Activated CD4-positive, alpha-beta T cell treated with anti-CD3 and anti-CD28 coated beads, Interleukin-2, amount 10 ng/mL, durations not matched to agents 24 days and 14 days (primary cell): ENCODE measurements at regions not wholly inside any gene's neighbourhood (a gene's known extent, or its start where the extent isn't known, plus 50 kb on each side); places are given as distances from the start of the nearest gene placed in this dataset.

Source experiments
- DNase-seq: peaks from one replicate; pipeline ENCODE4 v3.0.0; 2022
- H3K27ac Mint-ChIP-seq: one replicate; pipeline ENCODE4 v1.8.0; 2022; ENCODE audit warnings: mild to moderate bottlenecking, mixed read lengths
- H3K27me3 Mint-ChIP-seq: one replicate; pipeline ENCODE4 v1.8.0; 2022; ENCODE audit warnings: mixed read lengths
- H3K36me3 Mint-ChIP-seq: one replicate; pipeline ENCODE4 v1.8.0; 2022; ENCODE audit warnings: low read depth, mild to moderate bottlenecking, mixed read lengths
- H3K4me1 Mint-ChIP-seq: one replicate; pipeline ENCODE4 v1.8.0; 2021; ENCODE audit warnings: mixed read lengths
- H3K4me3 Mint-ChIP-seq: one replicate; pipeline ENCODE4 v1.8.0; 2022; ENCODE audit warnings: mild to moderate bottlenecking, moderate library complexity, mixed read lengths
- H3K9me3 Mint-ChIP-seq: one replicate; pipeline ENCODE4 v1.8.0; 2021; ENCODE audit warnings: mixed read lengths
- intact Hi-C: fragments of 100-400 bp; cut with micrococcal nuclease; formaldehyde crosslinking; loops from one replicate; pipeline ENCODE4 v1.15.1; 2023

DNA sequence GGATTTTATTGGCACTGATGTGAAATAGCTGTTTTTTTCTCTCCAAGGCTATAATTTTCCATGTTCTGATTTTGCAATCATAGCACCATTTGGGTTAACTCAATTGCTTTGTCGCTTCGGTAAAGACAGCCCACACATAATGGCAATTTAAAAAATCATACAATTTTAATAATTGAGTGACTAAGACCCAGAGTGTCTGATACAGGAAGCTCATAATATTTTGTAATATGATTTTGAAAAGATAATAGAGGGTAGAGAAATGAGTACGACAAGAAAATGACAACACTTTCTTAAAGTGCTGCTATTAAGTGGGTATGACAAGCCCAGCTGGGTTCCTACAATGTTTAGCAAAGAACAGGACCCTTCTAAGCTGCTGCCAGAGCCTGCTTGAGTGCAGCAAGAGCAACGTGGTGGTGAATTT is 439.1 kb downstream of the METTL15 start:
- Mint-ChIP-seq H3K27me3 (no peaks in the 10 kb centered on the region), H3K9me3 (peaks cover 4% of the 10 kb centered on the region), H3K4me3 (no peak overlapping the region), H3K36me3 (no peaks in the 10 kb centered on the region), H3K27ac (no peak overlapping the region), H3K4me1 (no peaks in the 10 kb centered on the region)
- intact Hi-C loops = no loop called here
- DNase-seq = no peak

GRCh38 chr11:28545536-28545935 is 437.3 kb downstream of the METTL15 start:
- H3K9me3 Mint-ChIP-seq = peaks cover 4% of the 10 kb centered on the region
- no peaks in the 10 kb centered on the region for H3K36me3 Mint-ChIP-seq
- intact Hi-C loops = no loop called here
- DNase-seq = no peak
- H3K27me3 Mint-ChIP-seq = no peaks in the 10 kb centered on the region
- no peak overlapping the region for H3K4me3 Mint-ChIP-seq
- no peak overlapping the region for H3K27ac Mint-ChIP-seq
- H3K4me1 Mint-ChIP-seq = no peaks in the 10 kb centered on the region

GRCh38 chr11:28542561-28542960 is 434.4 kb downstream of the METTL15 start:
- no peak for DNase-seq
- Mint-ChIP-seq H3K4me3 (no peak overlapping the region), H3K27ac (no peak overlapping the region), H3K27me3 (no peaks in the 10 kb centered on the region), H3K36me3 (no peaks in the 10 kb centered on the region), H3K4me1 (no peaks in the 10 kb centered on the region), H3K9me3 (peaks cover 4% of the 10 kb centered on the region)
- intact Hi-C loops = no loop called here

DNA sequence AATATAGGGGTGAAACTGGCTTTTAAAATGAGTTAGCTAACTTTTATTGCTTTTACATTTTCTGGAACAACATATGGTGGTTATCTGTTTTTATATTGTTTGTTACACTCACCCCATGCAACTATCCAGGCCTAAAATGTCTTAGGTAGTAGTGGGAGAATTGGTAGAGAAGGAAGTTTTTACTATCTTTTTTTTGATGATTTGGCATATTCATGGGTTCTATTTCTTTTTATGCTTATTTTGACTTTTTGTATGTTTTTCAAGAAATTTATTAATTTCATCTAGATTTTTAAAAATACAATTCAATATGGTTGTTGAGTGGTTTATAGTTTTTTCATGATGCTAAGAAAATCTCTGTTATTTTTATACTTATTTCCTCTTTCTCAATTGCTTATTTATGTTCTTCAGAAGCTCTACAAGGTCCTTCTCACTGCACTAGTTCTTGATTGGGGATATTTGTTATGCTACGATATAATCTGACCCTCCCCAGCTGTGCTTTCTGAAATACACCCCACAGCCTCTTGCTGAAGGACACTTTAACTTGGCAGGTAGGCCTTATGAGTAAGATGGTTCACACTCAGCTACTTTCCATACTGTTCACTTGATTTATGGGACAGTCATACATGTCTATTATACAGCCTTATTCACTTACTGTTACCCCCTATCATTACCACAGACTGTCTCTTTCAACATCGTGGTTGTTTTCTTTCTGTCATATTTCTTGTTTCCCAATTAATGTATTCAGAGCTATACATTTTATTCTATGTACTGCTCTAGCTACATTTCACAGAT is 431.2 kb downstream of the METTL15 start:
- H3K27me3 Mint-ChIP-seq = no peaks in the 10 kb centered on the region
- no peak for DNase-seq
- no peak overlapping the region for H3K4me3 Mint-ChIP-seq
- intact Hi-C loops = no loop called here
- H3K4me1 Mint-ChIP-seq = no peaks in the 10 kb centered on the region
- H3K27ac Mint-ChIP-seq = no peak overlapping the region
- H3K36me3 Mint-ChIP-seq = no peaks in the 10 kb centered on the region
- no peaks in the 10 kb centered on the region for H3K9me3 Mint-ChIP-seq

DNA sequence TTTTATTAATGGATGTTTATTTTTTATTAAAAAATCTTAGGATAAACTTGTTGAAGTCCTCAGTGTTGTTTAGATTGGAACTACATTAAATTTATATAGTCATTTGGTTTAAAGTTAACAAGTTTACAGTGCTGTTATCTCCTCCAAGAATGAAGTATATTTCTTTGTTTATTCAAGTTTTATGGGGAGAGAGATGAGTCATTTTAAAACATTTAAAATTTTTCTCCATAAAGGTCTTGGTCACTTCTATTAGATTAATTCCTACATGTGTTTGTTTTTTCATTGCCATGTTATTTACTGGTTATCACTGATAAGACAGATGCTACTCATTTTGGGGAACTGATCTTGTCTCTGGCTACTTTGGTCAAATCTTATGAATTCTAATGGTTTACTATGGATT is 429.6 kb downstream of the METTL15 start:
- no peak for DNase-seq
- no peak overlapping the region for H3K27ac Mint-ChIP-seq
- no peak overlapping the region for H3K4me3 Mint-ChIP-seq
- no peaks in the 10 kb centered on the region for H3K36me3 Mint-ChIP-seq
- intact Hi-C loops = no loop called here
- H3K4me1 Mint-ChIP-seq = no peaks in the 10 kb centered on the region
- H3K9me3 Mint-ChIP-seq = no peaks in the 10 kb centered on the region
- H3K27me3 Mint-ChIP-seq = no peaks in the 10 kb centered on the region

DNA sequence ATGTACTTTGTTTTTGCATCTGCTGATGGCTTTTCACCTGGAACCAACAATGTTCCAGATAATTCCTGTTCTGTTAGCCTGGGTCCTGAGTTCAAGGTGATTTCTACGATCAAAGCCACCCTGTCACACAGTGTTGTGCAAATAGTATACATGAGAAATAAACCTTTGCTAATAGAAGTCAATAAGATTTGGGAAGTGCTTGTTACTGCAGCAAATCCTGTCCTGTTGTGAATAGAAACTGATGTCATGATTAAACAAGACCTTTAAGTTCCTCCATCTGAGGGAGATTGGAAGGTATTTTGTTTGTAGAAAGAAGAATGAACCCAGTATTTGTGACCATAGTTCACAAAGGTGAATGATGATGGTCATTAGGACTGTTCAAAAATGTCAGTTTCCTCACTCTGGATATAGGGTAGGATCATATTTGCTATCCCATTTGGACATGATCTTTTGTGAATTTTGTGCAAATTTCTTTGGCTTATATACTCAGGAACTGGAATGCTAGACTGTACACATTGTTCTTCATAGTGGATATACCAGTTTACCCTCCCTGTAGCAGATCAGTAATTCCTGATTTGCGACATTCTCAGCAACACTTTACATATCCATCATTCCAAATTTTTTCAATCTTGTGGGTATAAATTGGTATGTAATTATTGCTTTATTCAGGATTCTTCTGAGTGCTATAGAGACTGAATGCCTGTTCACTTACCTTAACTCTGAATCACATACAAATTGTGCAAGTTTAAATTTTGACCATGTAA is 428.5 kb downstream of the METTL15 start:
- DNase-seq = no peak
- no peaks in the 10 kb centered on the region for H3K4me1 Mint-ChIP-seq
- H3K9me3 Mint-ChIP-seq = no peaks in the 10 kb centered on the region
- intact Hi-C loops = no loop called here
- H3K27ac Mint-ChIP-seq = no peak overlapping the region
- H3K36me3 Mint-ChIP-seq = no peaks in the 10 kb centered on the region
- H3K27me3 Mint-ChIP-seq = no peaks in the 10 kb centered on the region
- H3K4me3 Mint-ChIP-seq = no peak overlapping the region

- no peaks in the 10 kb centered on the region for H3K36me3 Mint-ChIP-seq
- no peak for DNase-seq
- intact Hi-C loops = no loop called here
- H3K4me3 Mint-ChIP-seq = no peak overlapping the region
- H3K9me3 Mint-ChIP-seq = no peaks in the 10 kb centered on the region
- H3K27me3 Mint-ChIP-seq = no peaks in the 10 kb centered on the region
- H3K27ac Mint-ChIP-seq = no peak overlapping the region
- no peaks in the 10 kb centered on the region for H3K4me1 Mint-ChIP-seq
These were observed 427.5 kb downstream of the METTL15 start for GRCh38 chr11:28535677-28536076.

DNA sequence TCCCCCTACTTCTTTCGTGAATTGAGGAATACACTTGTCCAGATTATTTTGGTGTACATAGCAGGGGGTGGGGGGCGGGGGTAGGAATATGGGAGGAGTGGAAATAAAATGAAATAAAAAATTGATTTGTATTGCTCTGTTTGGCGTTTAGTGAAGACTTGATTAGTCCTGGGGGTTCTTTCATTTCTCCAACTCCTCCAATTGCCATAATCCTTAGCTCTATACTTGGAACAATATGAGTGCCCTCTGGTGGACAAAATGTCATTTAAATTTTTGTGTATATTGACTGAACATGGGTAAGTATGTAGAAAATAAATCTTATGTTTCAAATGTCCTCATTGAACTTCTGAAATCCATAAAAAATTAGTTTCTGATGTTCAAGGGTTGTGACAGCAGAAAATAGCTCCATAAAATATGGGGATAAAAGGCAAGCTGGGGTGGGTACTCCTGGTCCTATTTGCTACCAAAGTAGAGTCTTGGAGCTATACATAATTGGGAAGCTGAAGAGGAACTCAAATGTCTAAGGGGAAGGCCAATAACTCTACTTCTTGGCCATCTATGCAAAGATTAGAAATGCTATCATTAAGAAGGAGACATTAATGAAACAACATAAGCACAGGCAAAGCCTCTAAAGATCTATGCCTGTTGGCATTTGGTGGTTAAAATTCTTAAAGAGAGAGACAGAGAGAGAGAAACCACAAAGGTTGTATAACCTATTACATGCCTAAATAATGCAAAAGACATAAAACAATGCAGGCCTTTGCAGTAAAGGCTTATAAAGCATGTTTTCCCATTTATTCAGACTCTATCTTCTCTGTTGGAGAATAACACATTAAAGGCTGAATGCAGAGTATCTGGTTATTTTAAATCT is 421.6 kb downstream of the METTL15 start:
- H3K36me3 Mint-ChIP-seq = no peaks in the 10 kb centered on the region
- intact Hi-C loops = no loop called here
- peaks cover 6% of the 10 kb centered on the region for H3K9me3 Mint-ChIP-seq
- H3K27me3 Mint-ChIP-seq = no peaks in the 10 kb centered on the region
- H3K4me3 Mint-ChIP-seq = no peak overlapping the region
- no peak overlapping the region for H3K27ac Mint-ChIP-seq
- no peak for DNase-seq
- no peaks in the 10 kb centered on the region for H3K4me1 Mint-ChIP-seq

- H3K36me3 Mint-ChIP-seq = no peaks in the 10 kb centered on the region
- no peak overlapping the region for H3K27ac Mint-ChIP-seq
- no peak for DNase-seq
- H3K27me3 Mint-ChIP-seq = no peaks in the 10 kb centered on the region
- peaks cover 11% of the 10 kb centered on the region for H3K9me3 Mint-ChIP-seq
- intact Hi-C loops = no loop called here
- no peaks in the 10 kb centered on the region for H3K4me1 Mint-ChIP-seq
- no peak overlapping the region for H3K4me3 Mint-ChIP-seq
These were observed 420.9 kb downstream of the METTL15 start for GRCh38 chr11:28529046-28529445.

- Mint-ChIP-seq H3K9me3 (peaks cover 15% of the 10 kb centered on the region), H3K27ac (no peak overlapping the region)
- intact Hi-C loops = no loop called here
These were observed 420.0 kb downstream of the METTL15 start for GRCh38 chr11:28528217-28528616.

DNA sequence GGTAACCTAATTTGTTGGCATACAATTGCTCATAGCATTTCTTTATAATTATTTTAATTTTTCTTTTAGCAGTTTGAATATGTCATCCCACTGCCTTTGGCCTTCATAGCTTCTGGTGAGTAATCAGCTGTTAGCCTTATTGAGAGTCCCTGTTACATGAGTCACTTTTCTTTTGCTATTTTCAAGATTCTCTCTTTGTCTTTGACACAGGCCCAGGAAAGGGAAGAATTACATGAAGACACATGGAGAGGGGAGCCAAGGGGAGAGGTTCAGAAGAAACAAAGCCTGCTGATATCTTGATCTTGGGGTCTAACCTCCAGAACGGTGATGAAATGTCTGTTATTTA is 418.2 kb downstream of the METTL15 start:
- peaks cover 15% of the 10 kb centered on the region for H3K9me3 Mint-ChIP-seq

More at GRCh38 chr11:28528217-28528616, 420.0 kb downstream of the METTL15 start:
- no peaks in the 10 kb centered on the region for H3K36me3 Mint-ChIP-seq
- DNase-seq = no peak
- no peaks in the 10 kb centered on the region for H3K27me3 Mint-ChIP-seq
- no peak overlapping the region for H3K4me3 Mint-ChIP-seq
- H3K4me1 Mint-ChIP-seq = no peaks in the 10 kb centered on the region

DNA sequence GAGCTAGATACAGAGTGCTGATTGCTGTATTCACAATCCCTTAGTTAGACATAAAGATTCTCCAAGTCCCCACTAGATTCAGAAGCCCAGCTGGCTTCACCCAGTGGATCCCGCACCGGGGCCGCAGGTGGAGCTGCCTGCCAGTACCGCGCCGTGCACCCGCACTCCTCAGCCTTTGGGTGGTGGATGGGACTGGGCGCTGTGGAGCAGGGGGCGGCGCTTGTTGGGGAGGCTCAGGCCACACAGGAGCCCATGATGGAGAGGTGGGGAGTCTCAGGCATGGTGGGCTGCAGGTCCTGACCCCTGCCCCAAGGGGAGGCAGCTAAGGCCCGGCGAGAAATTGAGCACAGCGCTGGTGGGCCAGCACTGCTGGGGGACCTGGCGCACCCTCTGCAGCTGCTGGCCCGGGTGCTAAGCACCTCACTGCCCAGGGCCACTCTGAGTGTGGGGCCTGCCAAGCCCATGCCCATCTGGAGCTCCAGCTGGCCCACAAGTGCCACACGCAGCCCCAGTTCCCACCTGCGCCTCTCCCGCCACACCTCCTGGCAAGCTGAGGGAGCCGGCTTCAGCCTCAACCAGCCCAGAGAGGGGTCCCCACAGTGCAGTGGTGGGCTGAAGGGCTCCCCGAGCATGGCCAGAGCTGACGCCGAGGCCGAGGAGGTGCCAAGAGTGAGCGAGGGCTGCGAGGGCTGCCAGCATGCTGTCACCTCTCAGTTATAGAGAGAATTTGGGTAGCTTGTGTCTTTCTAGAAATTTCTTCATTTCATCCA is 417.6 kb downstream of the METTL15 start:
- no peak for DNase-seq
- no peaks in the 10 kb centered on the region for H3K27me3 Mint-ChIP-seq
- H3K4me1 Mint-ChIP-seq = no peaks in the 10 kb centered on the region
- no peak overlapping the region for H3K4me3 Mint-ChIP-seq
- H3K36me3 Mint-ChIP-seq = no peaks in the 10 kb centered on the region
- no peak overlapping the region for H3K27ac Mint-ChIP-seq
- intact Hi-C loops = no loop called here
- peaks cover 15% of the 10 kb centered on the region for H3K9me3 Mint-ChIP-seq

More for the DNA sequence above, 418.2 kb downstream of the METTL15 start:
- Mint-ChIP-seq H3K36me3 (no peaks in the 10 kb centered on the region), H3K27me3 (no peaks in the 10 kb centered on the region), H3K4me3 (no peak overlapping the region), H3K4me1 (no peaks in the 10 kb centered on the region), H3K27ac (no peak overlapping the region)
- DNase-seq = no peak
- intact Hi-C loops = no loop called here

- no peak overlapping the region for H3K27ac Mint-ChIP-seq
- peaks cover 15% of the 10 kb centered on the region for H3K9me3 Mint-ChIP-seq
- intact Hi-C loops = no loop called here
- H3K36me3 Mint-ChIP-seq = no peaks in the 10 kb centered on the region
- no peaks in the 10 kb centered on the region for H3K4me1 Mint-ChIP-seq
- no peak for DNase-seq
- H3K27me3 Mint-ChIP-seq = no peaks in the 10 kb centered on the region
- H3K4me3 Mint-ChIP-seq = no peak overlapping the region
These were observed 415.9 kb downstream of the METTL15 start for GRCh38 chr11:28524098-28524497.
